HG03108 (cell line): ENCODE measurements at regions not wholly inside any gene's neighbourhood (a gene's known extent, or its start where the extent isn't known, plus 50 kb on each side); places are given as distances from the start of the nearest gene placed in this dataset.
"Not testable (repeated sequence)": the region's sequence is repeated elsewhere in the genome, so short reads cannot be mapped to it uniquely, and the experiment has no call there.

Experiments used
- ATAC-seq: cut with Tn5 transposase; IDR thresholded peaks from one replicate; pipeline ENCODE4 v1.9.1; 2021; ENCODE audit warnings: moderate library complexity; ENCODE audit not compliant: unreplicated experiment

DNA sequence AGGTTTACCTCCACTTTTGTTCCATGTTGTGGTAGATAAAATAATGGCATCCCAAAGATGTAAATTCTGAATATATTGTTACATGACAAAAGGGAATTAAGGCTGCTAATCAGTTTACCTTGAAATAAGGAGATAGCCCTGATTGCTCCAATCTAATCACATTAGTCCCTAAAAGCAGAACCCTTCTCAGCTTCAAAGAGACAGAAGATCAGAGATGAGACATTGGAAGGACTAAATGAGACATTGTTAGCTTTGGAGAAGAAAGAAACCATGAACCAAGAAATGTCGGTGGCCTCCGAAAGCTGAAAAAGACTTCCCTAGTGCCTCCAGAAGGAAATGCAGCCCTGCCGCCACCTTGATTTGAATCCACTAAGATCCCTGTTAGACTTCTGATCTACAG lies 82.8 kb upstream of the PARP8 start:
- no peak for ATAC-seq

DNA sequence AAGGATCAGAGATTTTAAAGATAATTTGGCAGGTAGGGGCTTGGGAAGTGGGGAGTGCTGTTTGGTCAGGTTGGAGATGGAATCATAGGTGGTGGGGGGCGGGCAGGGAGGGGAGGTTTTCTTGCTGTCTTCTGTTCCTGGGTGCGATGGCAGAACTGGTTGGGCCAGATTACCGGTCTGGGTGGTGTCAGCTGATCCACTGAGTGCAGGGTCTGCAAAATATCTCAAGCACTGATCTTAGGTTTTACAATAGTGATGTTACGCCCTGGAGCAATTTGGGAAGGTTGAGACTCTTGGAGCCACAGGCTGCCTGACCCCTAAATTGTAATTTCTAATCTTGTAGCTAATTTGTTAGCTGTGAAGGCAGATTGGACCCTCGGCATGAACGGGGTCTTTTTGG lies 78.0 kb upstream of the PARP8 start:
- ATAC-seq = not testable (repeated sequence)

- ATAC-seq = not testable (repeated sequence)
These were observed 75.8 kb upstream of the PARP8 start for GRCh38 chr5:50590444-50591189.

- ATAC-seq = not testable (repeated sequence)
These were observed 75.1 kb upstream of the PARP8 start for GRCh38 chr5:50591338-50591737.

DNA sequence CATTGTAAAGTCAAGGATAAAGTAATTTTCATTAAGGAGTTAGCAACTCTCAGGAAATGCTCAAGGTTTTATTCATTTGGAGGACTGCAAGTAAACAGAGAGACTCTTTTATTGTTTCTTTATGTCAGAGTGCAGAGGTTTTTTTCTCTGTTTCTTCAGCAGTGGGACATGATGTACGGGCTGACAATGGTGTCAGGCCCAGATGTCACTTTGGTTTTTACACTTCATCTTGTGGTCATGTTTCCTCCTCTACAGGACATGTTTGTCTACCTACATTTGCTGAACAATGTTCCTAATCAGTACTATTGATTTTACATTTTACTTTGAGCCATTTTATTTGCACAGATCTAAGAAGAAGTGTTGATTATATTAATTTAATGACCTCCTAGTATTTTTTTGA lies 72.8 kb upstream of the PARP8 start:
- ATAC-seq = no peak

- ATAC-seq = no peak
These were observed 71.2 kb upstream of the PARP8 start for GRCh38 chr5:50595199-50595598.

DNA sequence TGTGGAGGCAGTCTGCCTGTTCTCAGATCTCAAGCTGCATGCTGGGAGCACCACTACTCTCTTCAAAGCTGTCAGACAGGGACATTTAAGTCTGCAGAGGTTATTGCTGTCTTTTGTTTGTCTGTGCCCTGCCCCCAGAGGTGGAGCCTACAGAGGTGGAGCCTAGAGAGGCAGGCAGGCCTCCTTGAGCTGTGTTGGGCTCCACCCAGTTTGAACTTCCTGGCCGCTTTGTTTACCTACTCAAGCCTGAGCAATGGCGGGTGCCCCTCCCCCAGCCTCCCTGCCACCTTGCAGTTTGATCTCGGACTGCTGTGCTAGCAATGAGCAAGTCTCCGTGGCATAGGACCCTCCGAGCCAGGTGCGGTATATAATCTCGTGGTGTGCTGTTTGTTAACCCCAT lies 64.9 kb upstream of the PARP8 start:
- ATAC-seq = not testable (repeated sequence)

DNA sequence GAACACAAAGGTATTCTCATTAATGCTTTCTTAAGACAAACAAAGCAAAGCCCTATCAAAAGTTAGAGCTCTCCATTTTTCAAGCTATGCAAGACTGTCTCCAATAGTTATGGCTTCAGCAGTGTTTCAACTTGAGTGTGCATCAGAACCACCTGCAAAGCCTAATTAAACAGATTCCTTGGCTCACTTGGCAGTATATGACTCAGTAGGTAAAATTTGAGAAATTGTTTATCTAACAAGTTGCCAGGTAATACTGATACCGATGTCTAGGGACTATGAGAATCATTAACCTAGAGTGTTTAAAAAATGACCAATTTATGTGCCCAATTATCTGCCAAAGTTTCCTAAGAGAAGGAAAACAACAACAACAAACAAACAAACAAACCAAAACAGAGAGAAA lies 60.3 kb upstream of the PARP8 start:
- no peak for ATAC-seq

- not testable (repeated sequence) for ATAC-seq
These were observed 59.0 kb upstream of the PARP8 start for GRCh38 chr5:50607456-50607855.

DNA sequence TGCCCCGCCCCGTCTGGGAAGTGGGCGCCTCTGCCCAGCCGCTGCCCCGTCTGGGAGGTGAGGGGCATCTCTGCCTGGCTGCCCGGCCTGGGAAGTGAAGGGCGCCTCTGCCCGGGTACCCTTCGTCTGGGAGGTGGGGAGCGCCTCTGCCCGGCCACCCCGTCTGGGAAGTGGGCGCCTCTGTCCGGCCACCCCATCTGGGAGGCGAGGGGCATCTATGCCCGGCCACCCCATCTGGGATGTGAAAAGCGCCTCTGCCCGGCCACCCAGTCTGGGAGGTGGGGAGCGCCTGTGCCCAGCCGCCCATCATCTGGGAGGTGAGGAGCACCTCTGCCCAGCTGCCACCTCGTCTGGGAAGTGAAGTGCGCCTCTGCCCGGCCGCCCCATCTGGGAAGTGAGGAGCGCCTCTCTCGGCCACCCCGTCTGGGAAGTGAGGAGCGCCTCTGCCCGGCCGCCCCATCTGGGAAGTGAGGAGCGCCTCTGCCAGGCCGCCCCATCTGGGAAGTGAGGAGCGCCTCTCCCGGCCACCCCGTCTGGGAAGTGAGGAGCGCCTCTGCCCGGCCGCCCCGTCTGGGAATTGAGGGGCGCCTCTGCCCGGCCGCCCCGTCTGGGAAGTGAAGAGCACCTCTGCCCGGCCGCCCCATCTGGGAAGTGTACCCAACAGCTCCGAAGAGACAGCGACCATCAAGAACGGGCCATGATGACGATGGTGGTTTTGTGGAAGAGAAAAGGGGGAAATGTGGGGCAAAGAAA lies 58.3 kb upstream of the PARP8 start:
- not testable (repeated sequence) for ATAC-seq

DNA sequence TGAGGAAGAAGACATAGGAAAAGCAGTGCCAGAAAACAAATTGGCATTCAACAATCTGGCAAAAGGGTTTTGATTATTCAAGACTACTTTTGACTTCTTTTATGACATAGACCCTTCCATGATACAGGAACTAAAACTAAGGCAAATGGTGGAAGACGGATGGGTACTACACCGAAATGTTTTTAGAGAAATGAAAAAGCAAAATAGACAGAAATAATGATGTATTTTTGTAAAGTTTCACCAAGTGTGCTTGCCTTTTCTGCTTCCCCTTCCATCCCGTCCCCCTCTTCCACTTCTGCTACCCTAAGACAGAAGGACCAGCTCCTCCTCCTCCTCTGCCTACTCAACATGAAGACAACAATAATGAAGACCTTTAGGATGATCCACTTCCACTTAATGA lies 53.4 kb upstream of the PARP8 start:
- ATAC-seq = not testable (repeated sequence)
